ENCODE measurements at regions not wholly inside any gene's neighbourhood (a gene's known extent, or its start where the extent isn't known, plus 50 kb on each side); places are given as distances from the start of the nearest gene placed in this dataset.

DNA sequence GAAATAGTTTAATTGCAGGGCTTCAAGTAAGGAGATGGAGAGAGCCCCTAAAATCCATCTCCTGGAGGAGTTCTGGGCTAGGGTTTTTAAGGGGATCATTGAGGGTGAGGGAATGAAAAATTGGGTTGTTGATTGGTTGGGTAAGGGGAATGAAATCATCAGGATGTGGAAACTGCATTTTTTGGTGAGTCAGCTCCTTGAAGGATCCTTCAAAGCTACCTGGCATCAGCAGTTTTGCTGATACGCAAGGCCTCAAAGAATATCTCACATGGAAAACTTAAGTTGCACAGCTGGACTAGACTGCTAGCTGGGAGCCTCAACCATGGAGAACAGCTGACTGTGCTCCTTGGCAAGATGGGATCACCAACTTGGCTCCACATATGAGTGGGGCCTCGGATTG is 136.7 kb downstream of the FGF10 start:
- no peak overlapping the region for H3K27ac ChIP-seq (ENCODE audit: low read length)
- no peak overlapping the region for H3K4me3 ChIP-seq (ENCODE audit: low read length)
- WGBS = 85% methylated on average over 2 of the region's 2 CpGs
- ATAC-seq (no peak), DNase-seq (no peak)
- H3K4me1 ChIP-seq (ENCODE audit: control insufficient read depth, insufficient read depth, low read length) = no peaks in the 10 kb centered on the region
- H3K27me3 ChIP-seq (ENCODE audit: control insufficient read depth, insufficient read depth) = no peaks in the 10 kb centered on the region
- intact Hi-C loops (cut with DNase I) = no loop called here
- peaks cover 2% of the 10 kb centered on the region for H3K9me3 ChIP-seq (ENCODE audit: control insufficient read depth, low read length)

DNA sequence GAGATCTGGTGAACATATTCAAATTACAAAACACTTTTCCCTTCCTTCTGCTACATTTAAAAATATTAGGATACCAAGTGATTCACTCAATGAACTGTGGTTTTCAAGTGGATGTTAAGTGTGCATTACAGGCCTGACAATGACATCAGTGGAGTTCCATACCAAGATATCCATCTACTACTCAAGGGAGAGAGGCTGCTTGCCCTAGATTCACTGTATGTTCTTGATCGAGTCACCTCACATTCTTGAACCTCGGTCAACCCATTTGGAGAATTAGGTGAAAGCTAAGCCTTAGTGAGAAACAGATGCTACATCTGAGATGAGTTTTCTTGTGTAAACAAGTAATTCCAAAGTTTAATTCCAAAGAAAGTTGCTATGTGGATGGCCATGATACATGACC is 142.2 kb downstream of the FGF10 start:
- no peaks in the 10 kb centered on the region for H3K27me3 ChIP-seq (ENCODE audit: control insufficient read depth, insufficient read depth)
- intact Hi-C loops (cut with DNase I) = no loop called here
- no peak for ATAC-seq
- H3K4me3 ChIP-seq (ENCODE audit: low read length) = no peak overlapping the region
- no peaks in the 10 kb centered on the region for H3K4me1 ChIP-seq (ENCODE audit: control insufficient read depth, insufficient read depth, low read length)
- H3K9me3 ChIP-seq (ENCODE audit: control insufficient read depth, low read length) = no peaks in the 10 kb centered on the region
- WGBS = 87% methylated on average over 2 of the region's 2 CpGs
- no peak for DNase-seq
- no peak overlapping the region for H3K27ac ChIP-seq (ENCODE audit: low read length)

DNA sequence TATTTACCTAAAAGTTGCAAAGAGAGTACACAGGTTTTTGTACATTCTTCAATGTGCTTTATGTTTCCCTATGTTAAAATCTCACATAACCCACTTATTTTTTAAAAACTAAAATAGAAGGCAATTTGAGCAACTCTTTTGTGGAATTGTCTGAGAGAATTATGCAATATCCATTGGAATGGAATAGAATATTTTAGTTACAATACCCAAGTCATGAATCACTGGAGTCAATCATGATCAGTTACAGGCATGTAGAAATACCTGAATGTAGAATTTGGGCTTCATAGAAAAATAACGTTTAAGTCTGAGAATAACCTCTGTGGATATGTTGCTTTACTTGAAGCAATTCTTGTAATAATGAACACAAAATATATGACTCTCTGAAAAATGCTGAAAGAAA is 143.3 kb downstream of the FGF10 start:
- Histone ChIP-seq H3K9me3 (ENCODE audit: control insufficient read depth, low read length) (no peaks in the 10 kb centered on the region), H3K27ac (ENCODE audit: low read length) (no peak overlapping the region), H3K4me3 (ENCODE audit: low read length) (no peak overlapping the region), H3K27me3 (ENCODE audit: control insufficient read depth, insufficient read depth) (no peaks in the 10 kb centered on the region), H3K4me1 (ENCODE audit: control insufficient read depth, insufficient read depth, low read length) (no peaks in the 10 kb centered on the region)
- 79% methylated on average over 1 of the region's 1 CpG for WGBS
- ATAC-seq (no peak), DNase-seq (no peak)
- intact Hi-C loops (cut with DNase I) = no loop called here

DNA sequence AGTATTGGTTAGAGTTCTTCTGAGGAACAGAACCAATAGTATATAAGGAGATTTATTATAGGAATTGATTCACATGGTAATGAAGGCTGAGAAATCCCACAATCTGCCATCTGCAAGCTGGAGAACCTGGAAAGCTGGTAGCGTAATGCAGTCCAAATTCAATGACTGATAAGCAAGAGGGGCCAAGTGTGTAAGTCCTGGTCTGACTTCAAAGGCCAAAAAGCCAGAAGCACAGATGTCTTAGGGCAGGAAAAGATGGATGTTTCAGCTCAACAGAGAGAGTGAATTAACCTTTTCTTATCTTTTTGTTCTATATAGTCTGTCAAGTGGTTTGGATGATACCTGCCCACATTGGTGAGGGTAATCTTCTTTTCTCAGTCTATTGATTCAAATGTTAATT is 146.4 kb downstream of the FGF10 start:
- Histone ChIP-seq H3K27me3 (ENCODE audit: control insufficient read depth, insufficient read depth) (no peaks in the 10 kb centered on the region), H3K4me3 (ENCODE audit: low read length) (no peak overlapping the region), H3K27ac (ENCODE audit: low read length) (no peak overlapping the region), H3K4me1 (ENCODE audit: control insufficient read depth, insufficient read depth, low read length) (no peaks in the 10 kb centered on the region), H3K9me3 (ENCODE audit: control insufficient read depth, low read length) (no peaks in the 10 kb centered on the region)
- ATAC-seq (no peak), DNase-seq (no peak)
- 87% methylated on average over 1 of the region's 1 CpG for WGBS
- intact Hi-C loops (cut with DNase I) = no loop called here

DNA sequence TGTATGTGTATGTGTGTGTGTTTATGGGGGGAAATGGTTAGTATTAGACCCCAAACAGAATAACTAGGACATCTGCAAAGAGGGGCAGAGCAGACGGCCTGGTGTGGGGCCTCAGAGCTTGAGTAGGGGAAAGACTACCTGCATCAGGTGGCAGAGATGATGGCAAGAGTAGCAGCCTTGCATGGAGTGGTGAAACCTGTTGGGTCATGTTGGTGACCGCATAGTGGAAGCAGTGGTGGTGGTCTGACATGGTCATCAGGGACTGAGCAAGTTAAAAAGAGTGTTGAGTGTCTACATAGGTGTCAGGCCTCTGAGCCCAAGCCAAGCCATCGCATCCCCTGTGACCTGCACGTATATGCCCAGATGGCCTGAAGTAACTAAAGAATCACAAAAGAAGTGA is 153.2 kb downstream of the FGF10 start:
- H3K4me1 ChIP-seq (ENCODE audit: control insufficient read depth, insufficient read depth, low read length) = no peaks in the 10 kb centered on the region
- 85% methylated on average over 4 of the region's 4 CpGs for WGBS
- H3K4me3 ChIP-seq (ENCODE audit: low read length) = no peak overlapping the region
- H3K9me3 ChIP-seq (ENCODE audit: control insufficient read depth, low read length) = no peaks in the 10 kb centered on the region
- no peak for DNase-seq
- no peak for ATAC-seq
- intact Hi-C loops (cut with DNase I) = no loop called here
- no peak overlapping the region for H3K27ac ChIP-seq (ENCODE audit: low read length)
- no peaks in the 10 kb centered on the region for H3K27me3 ChIP-seq (ENCODE audit: control insufficient read depth, insufficient read depth)

DNA sequence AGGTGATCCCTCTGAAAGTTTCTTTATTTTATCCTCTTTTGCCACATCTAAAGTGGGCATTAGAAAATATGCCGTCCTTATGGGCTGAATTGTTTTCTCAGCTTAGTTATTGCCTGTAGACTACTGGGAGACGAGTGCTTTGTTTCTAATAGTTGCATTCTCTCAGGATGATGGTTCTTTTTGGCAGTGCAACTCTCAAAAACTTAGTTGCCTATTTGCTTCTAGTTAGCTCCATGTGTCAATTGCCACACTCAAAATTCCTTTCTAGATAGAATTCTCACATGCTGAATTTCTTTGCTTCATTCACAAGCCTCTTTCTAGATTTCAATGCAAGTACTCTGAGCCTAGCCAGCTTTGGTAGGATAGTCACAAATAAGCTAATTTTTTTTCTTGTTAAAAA is 155.5 kb downstream of the FGF10 start:
- DNase-seq = no peak

DNA sequence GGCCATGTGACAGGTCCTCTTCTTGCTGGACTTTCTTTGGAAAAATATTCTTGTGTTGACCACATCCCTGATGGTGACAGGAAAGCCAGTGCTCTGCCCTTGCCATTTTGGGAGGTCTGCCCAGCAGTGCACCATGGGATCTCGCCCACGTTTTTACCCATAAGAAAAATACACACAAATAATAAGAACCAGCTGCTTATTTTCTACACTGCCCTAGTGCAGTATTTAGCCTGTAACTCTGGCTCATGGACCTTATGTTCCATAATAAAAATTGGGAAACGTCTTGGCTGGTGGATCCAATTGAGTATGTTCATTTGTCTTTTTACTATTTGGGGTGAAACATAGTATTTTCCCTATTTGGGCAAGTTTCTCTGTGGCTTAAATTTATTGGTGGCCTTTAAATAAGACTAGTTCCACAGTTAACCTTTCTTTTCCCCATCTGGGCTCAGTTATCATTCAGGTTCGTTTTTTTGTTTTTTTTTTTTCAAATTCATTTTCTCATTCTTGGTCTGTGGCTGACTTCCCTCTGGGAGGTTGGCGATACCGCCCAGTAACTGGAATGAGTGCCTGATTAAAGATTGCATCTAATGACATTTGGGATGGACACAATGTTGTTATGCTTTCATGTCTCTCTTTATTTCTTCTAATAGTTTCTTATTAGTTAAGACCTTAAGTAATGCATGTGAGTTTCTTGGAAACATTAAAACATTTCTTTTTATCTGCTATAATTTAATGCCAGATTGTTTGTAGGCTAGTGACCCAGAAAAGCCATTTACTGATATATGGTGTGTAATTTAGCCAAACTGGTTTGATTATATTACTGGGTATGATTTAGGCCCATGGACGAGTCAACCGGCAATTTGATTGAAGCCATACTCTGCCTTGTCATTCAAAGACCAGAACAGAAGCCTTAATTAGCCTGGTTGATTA is 163.7 kb downstream of the FGF10 start:
- 74% methylated on average over 8 of the region's 8 CpGs for WGBS
- intact Hi-C loops (cut with DNase I) = no loop called here
- no peak for ATAC-seq

More for the DNA sequence above, 155.5 kb downstream of the FGF10 start:
- intact Hi-C loops (cut with DNase I) = no loop called here
- no peak for ATAC-seq
- no peak overlapping the region for H3K27ac ChIP-seq (ENCODE audit: low read length)
- no peaks in the 10 kb centered on the region for H3K4me1 ChIP-seq (ENCODE audit: control insufficient read depth, insufficient read depth, low read length)
- no peaks in the 10 kb centered on the region for H3K9me3 ChIP-seq (ENCODE audit: control insufficient read depth, low read length)
- no peak overlapping the region for H3K4me3 ChIP-seq (ENCODE audit: low read length)
- H3K27me3 ChIP-seq (ENCODE audit: control insufficient read depth, insufficient read depth) = no peaks in the 10 kb centered on the region
- WGBS = 75% methylated on average over 2 of the region's 2 CpGs

DNA sequence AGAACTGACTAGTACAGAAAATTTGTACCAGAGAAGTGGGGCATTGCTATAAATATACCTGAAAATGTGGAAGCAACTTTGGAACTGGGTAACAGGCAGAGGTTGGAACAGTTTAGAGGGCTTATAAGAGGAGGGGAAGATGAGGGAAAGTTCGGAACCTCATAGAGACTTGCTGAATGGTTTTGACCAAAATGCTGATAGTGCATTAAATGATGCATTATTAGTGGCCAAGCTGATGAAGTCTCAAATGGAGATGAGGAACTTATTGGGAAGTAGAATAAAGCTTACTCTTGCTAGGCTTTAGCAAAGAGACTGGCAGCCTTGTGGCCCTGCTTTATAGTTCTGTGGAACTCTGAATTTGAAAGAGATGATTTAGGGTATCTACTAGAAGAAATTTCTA is 189.8 kb downstream of the FGF10 start:
- no peak overlapping the region for H3K4me3 ChIP-seq (ENCODE audit: low read length)
- ATAC-seq (no peak), DNase-seq (no peak)
- intact Hi-C loops (cut with DNase I) = no loop called here
- WGBS = 91% methylated on average over 1 of the region's 1 CpG
- no peak overlapping the region for H3K27ac ChIP-seq (ENCODE audit: low read length)
- peaks cover 2% of the 10 kb centered on the region for H3K9me3 ChIP-seq (ENCODE audit: control insufficient read depth, low read length)
- H3K27me3 ChIP-seq (ENCODE audit: control insufficient read depth, insufficient read depth) = no peaks in the 10 kb centered on the region
- H3K4me1 ChIP-seq (ENCODE audit: control insufficient read depth, insufficient read depth, low read length) = no peaks in the 10 kb centered on the region

More for the DNA sequence above, 163.7 kb downstream of the FGF10 start:
- Histone ChIP-seq H3K4me3 (ENCODE audit: low read length) (no peak overlapping the region), H3K27ac (ENCODE audit: low read length) (no peak overlapping the region), H3K27me3 (ENCODE audit: control insufficient read depth, insufficient read depth) (no peaks in the 10 kb centered on the region), H3K9me3 (ENCODE audit: control insufficient read depth, low read length) (no peaks in the 10 kb centered on the region), H3K4me1 (ENCODE audit: control insufficient read depth, insufficient read depth, low read length) (no peaks in the 10 kb centered on the region)
- peak in 2 of 3 donors; percentile 8 to 37 for DNase-seq

DNA sequence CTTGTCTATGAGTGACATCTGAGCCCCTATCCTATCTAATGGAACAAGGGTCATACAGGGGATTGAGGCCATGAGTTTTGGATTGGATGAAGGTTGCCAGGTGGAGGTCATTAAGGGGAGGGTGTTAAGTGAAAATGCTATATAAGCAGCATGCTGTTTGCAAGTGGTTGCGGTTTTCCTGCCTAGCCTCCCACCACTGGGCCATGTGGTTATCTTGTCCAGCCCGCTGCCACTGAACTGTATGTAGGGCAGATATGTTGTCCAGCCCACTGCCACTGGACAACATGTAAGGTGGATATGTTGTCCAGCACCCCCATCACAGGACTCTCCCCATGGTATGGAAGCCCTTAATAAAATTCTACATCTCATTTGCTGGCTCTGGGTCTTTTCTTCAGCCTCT is 200.0 kb downstream of the FGF10 start:
- 96% methylated on average over 2 of the region's 2 CpGs for WGBS
- Histone ChIP-seq H3K4me3 (ENCODE audit: low read length) (no peak overlapping the region), H3K27me3 (ENCODE audit: control insufficient read depth, insufficient read depth) (no peaks in the 10 kb centered on the region), H3K4me1 (ENCODE audit: control insufficient read depth, insufficient read depth, low read length) (no peaks in the 10 kb centered on the region), H3K27ac (ENCODE audit: low read length) (no peak overlapping the region), H3K9me3 (ENCODE audit: control insufficient read depth, low read length) (peaks cover 4% of the 10 kb centered on the region)
- no peak for ATAC-seq
- no peak for DNase-seq
- intact Hi-C loops (cut with DNase I) = no loop called here

DNA sequence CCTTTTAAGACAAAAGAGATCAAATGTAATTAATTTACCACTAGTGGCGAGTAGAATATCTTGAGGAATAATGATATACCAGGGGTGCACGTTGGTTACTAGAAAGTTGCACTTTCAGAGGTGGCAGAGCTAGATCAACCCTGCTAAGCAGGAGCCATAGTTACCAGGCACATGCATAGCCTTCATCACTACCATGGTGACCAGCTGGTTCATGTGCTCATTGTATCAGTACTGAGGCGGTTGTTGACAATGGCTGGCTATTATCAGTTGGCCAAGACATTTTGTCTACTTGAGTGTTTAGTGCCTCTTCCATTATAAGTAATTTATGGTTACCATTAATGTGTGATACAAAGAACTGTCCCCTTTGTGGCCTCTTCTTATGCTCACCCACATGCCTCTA is 201.2 kb downstream of the FGF10 start:
- DNase-seq (no peak), ATAC-seq (no peak)
- Histone ChIP-seq H3K9me3 (ENCODE audit: control insufficient read depth, low read length) (peaks cover 8% of the 10 kb centered on the region), H3K4me1 (ENCODE audit: control insufficient read depth, insufficient read depth, low read length) (no peaks in the 10 kb centered on the region), H3K27ac (ENCODE audit: low read length) (no peak overlapping the region), H3K27me3 (ENCODE audit: control insufficient read depth, insufficient read depth) (no peaks in the 10 kb centered on the region), H3K4me3 (ENCODE audit: low read length) (no peak overlapping the region)
- intact Hi-C loops (cut with DNase I) = no loop called here
- 81% methylated on average over 3 of the region's 3 CpGs for WGBS

DNA sequence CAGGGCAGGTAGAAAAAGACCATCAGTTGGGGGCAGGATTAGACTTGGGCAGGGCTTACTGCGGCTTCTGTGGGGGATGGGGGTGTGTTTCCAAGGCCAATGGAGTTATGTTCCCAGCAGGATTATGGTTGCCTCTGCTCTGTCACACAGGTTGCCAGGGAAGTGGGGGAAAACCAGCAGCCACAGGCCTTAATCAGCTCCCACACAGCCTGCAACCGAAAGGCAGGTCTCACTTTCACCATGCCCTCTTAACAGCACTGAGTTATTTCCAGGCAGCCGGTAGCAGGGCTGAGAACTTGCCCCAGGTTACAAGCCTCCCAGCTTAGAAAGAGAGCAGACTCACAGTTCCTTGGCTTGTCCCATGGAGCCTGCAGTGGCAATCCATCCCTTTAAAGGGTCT is 205.5 kb downstream of the FGF10 start:
- Histone ChIP-seq H3K27me3 (ENCODE audit: control insufficient read depth, insufficient read depth) (no peaks in the 10 kb centered on the region), H3K27ac (ENCODE audit: low read length) (no peak overlapping the region), H3K9me3 (ENCODE audit: control insufficient read depth, low read length) (peaks cover 6% of the 10 kb centered on the region), H3K4me3 (ENCODE audit: low read length) (no peak overlapping the region), H3K4me1 (ENCODE audit: control insufficient read depth, insufficient read depth, low read length) (no peaks in the 10 kb centered on the region)
- 84% methylated on average over 3 of the region's 3 CpGs for WGBS
- DNase-seq (no peak), ATAC-seq (no peak)
- intact Hi-C loops (cut with DNase I) = no loop called here

DNA sequence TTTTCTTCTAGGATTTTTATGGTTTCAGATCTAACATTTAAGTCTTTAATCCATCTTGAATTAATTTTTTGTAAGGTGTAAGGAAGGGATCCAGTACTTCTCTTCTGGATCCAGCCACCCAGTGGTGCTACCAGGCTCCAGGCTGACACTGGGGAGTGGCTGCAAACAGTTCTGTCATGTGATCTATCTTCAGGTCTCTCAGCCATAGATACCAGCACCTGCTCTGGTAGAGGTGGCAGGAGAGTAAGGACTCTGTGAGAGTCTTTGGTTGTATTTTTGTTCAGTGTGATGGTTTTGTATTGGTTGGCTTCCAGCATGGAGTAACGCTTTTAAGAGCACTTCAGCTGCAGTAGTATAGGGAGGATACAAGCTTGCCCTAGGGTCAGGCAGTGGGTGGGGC is 205.9 kb downstream of the FGF10 start:
- intact Hi-C loops (cut with DNase I) = no loop called here
- peaks cover 6% of the 10 kb centered on the region for H3K9me3 ChIP-seq (ENCODE audit: control insufficient read depth, low read length)
- DNase-seq = no peak
- 84% methylated on average over 1 of the region's 1 CpG for WGBS
- no peak for ATAC-seq
- H3K27me3 ChIP-seq (ENCODE audit: control insufficient read depth, insufficient read depth) = no peaks in the 10 kb centered on the region
- H3K4me3 ChIP-seq (ENCODE audit: low read length) = no peak overlapping the region
- no peak overlapping the region for H3K27ac ChIP-seq (ENCODE audit: low read length)
- no peaks in the 10 kb centered on the region for H3K4me1 ChIP-seq (ENCODE audit: control insufficient read depth, insufficient read depth, low read length)
